ENCODE measurements at regions not wholly inside any gene's neighbourhood (a gene's known extent, or its start where the extent isn't known, plus 50 kb on each side); places are given as distances from the start of the nearest gene placed in this dataset.
"Not testable (repeated sequence)": the region's sequence is repeated elsewhere in the genome, so short reads cannot be mapped to it uniquely, and the experiment has no call there.

GRCh38 chr2:130261099-130261498 lies 62.9 kb upstream of the TUBA3E start:
- Mint-ChIP-seq H3K36me3 (peaks cover 1% of the 10 kb centered on the region), H3K9me3 (peaks cover 0 to 1% (median 0%) of the 10 kb centered on the region in 3 donors), H3K27me3 (peaks cover 14% of the 10 kb centered on the region), H3K4me1 (no peaks in the 10 kb centered on the region), H3K4me3 (no peak overlapping the region), H3K27ac (no peak overlapping the region)

DNA sequence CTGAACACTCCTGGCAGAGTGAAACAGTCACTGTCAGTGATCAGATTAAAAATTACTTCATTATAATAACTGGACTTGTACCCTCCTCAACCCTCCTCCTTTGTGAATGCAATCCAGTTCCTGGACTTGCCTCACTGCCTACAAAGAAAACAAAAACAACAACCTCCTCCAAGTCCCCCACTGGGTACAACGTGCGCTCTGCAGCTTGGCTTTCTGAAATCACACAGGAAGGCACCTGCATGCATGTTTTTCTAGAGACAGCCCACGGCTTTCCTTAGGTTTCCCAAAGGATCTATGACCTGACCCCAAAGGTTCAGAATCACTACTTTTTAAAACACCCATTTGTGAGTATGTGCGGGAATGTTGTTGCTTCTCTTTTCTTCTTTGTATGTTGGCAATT lies 61.4 kb upstream of the TUBA3E start:
- Mint-ChIP-seq H3K4me3 (no peak overlapping the region), H3K9me3 (peaks cover 0 to 1% (median 0%) of the 10 kb centered on the region in 3 donors), H3K27ac (peak overlapping the region in 1 of 3 donors; percentile 73), H3K27me3 (peaks cover 14% of the 10 kb centered on the region), H3K4me1 (no peaks in the 10 kb centered on the region), H3K36me3 (peaks cover 1% of the 10 kb centered on the region)

DNA sequence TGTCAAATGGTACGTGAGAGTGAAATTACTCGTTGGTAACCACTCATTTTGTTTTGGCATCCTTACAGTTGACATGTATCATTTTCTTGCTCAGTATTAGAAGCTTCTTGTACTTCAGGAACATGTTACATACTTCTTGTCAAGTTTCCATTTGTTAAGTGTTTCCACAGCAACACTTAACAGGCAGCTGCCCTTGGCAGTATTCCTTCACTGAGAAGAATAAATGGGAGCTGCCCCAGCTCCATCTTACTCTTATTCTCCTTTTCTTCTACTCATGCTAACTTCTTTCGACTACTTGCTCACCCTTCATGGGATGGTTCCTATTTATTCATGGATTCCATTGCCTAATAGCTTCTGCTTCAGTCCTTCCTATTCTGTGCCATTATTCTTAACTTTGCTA lies 60.1 kb upstream of the TUBA3E start:
- no peak overlapping the region for H3K4me3 Mint-ChIP-seq
- peaks cover 14% of the 10 kb centered on the region for H3K27me3 Mint-ChIP-seq
- H3K27ac Mint-ChIP-seq = no peak overlapping the region
- peaks cover 0 to 1% (median 0%) of the 10 kb centered on the region in 3 donors for H3K9me3 Mint-ChIP-seq
- no peaks in the 10 kb centered on the region for H3K36me3 Mint-ChIP-seq
- H3K4me1 Mint-ChIP-seq = no peaks in the 10 kb centered on the region

GRCh38 chr2:130252880-130253645 lies 54.8 kb upstream of the TUBA3E start:
- Mint-ChIP-seq H3K4me3 (no peak overlapping the region), H3K9me3 (peaks cover 0 to 2% (median 0%) of the 10 kb centered on the region in 3 donors), H3K36me3 (no peaks in the 10 kb centered on the region), H3K27ac (no peak overlapping the region), H3K4me1 (no peaks in the 10 kb centered on the region), H3K27me3 (peaks cover 20% of the 10 kb centered on the region)

- peaks cover 19% of the 10 kb centered on the region for H3K27me3 Mint-ChIP-seq
- no peak overlapping the region for H3K27ac Mint-ChIP-seq
- H3K9me3 Mint-ChIP-seq = peaks cover 0 to 2% (median 0%) of the 10 kb centered on the region in 3 donors
- no peaks in the 10 kb centered on the region for H3K4me1 Mint-ChIP-seq
- H3K36me3 Mint-ChIP-seq = no peaks in the 10 kb centered on the region
- H3K4me3 Mint-ChIP-seq = no peak overlapping the region
Observed at GRCh38 chr2:130251873-130252620, 53.8 kb upstream of the TUBA3E start.

GRCh38 chr2:130251535-130251872 lies 53.3 kb upstream of the TUBA3E start:
- Mint-ChIP-seq H3K4me3 (no peak overlapping the region), H3K9me3 (peaks cover 0 to 2% (median 0%) of the 10 kb centered on the region in 3 donors), H3K36me3 (no peaks in the 10 kb centered on the region), H3K4me1 (no peaks in the 10 kb centered on the region), H3K27ac (no peak overlapping the region), H3K27me3 (peaks cover 19% of the 10 kb centered on the region)

- H3K4me1 Mint-ChIP-seq, H3K36me3 Mint-ChIP-seq, H3K27ac Mint-ChIP-seq, H3K4me3 Mint-ChIP-seq, H3K9me3 Mint-ChIP-seq: not testable (repeated sequence)
- peaks cover 16% of the 10 kb centered on the region for H3K27me3 Mint-ChIP-seq
Observed at GRCh38 chr2:130248355-130248754, 50.1 kb upstream of the TUBA3E start.
